ENCODE measurements at regions not wholly inside any gene's neighbourhood (a gene's known extent, or its start where the extent isn't known, plus 50 kb on each side); places are given as distances from the start of the nearest gene placed in this dataset.
"Not testable (repeated sequence)": the region's sequence is repeated elsewhere in the genome, so short reads cannot be mapped to it uniquely, and the experiment has no call there.

- TF ChIP-seq ZFP3 (CRISPR knock-in tag; IDR thresholded peaks at IDR 0.05), result no peak
- no peak for TF ChIP-seq ESRRG (CRISPR knock-in tag; IDR thresholded peaks at IDR 0.05)
- TF ChIP-seq ZNF565 (CRISPR knock-in tag; conservative IDR thresholded peaks at IDR 0.05; ENCODE audit: low read depth), result no peak
- TF ChIP-seq RARB (CRISPR knock-in tag; IDR thresholded peaks at IDR 0.05), result no peak
- TF ChIP-seq ZFP30 (CRISPR knock-in tag; IDR thresholded peaks at IDR 0.05), result no peak
- no peak for TF ChIP-seq ZNF8 (CRISPR knock-in tag; IDR thresholded peaks at IDR 0.05)
- TF ChIP-seq PATZ1 (CRISPR knock-in tag; IDR thresholded peaks at IDR 0.05; ENCODE audit: borderline replicate concordance), result no peak
- TF ChIP-seq TCF4 (CRISPR knock-in tag; IDR thresholded peaks at IDR 0.05; ENCODE audit: borderline replicate concordance), result no peak
- TF ChIP-seq CSRNP3 (CRISPR knock-in tag; IDR thresholded peaks at IDR 0.05), result no peak
- TF ChIP-seq SNAI2 (CRISPR knock-in tag; IDR thresholded peaks at IDR 0.05), result no peak
- TF ChIP-seq PPARA (CRISPR knock-in tag; IDR thresholded peaks at IDR 0.05; ENCODE audit: borderline replicate concordance), result no peak
- TF ChIP-seq TOX (CRISPR knock-in tag; IDR thresholded peaks at IDR 0.05; ENCODE audit: borderline replicate concordance), result no peak
- TF ChIP-seq OSR1 (CRISPR knock-in tag; IDR thresholded peaks at IDR 0.05), result no peak
- TF ChIP-seq CREB5 (CRISPR knock-in tag; IDR thresholded peaks at IDR 0.05; ENCODE audit: low read depth), result no peak
- TF ChIP-seq BACH2 (CRISPR knock-in tag; IDR thresholded peaks at IDR 0.05; ENCODE audit: borderline replicate concordance), result no peak
- TF ChIP-seq ISL1 (CRISPR knock-in tag; IDR thresholded peaks at IDR 0.05), result no peak
- no peak for TF ChIP-seq ARNTL (CRISPR knock-in tag; IDR thresholded peaks at IDR 0.05; ENCODE audit: borderline replicate concordance, low read depth)
- TF ChIP-seq ZC3H10 (CRISPR knock-in tag; IDR thresholded peaks at IDR 0.05), result no peak
- TF ChIP-seq GLIS3 (CRISPR knock-in tag; IDR thresholded peaks at IDR 0.05), result no peak
- ATAC-seq, result no peak
Measured at GRCh38 chr11:130979386-130979972, 63.2 kb upstream of the SNX19 start.

- no peak for TF ChIP-seq OSR1 (CRISPR knock-in tag; IDR thresholded peaks at IDR 0.05)
- TF ChIP-seq TOX (CRISPR knock-in tag; IDR thresholded peaks at IDR 0.05; ENCODE audit: borderline replicate concordance), result no peak
- TF ChIP-seq SNAI2 (CRISPR knock-in tag; IDR thresholded peaks at IDR 0.05), result no peak
- TF ChIP-seq ZNF8 (CRISPR knock-in tag; IDR thresholded peaks at IDR 0.05), result no peak
- no peak for TF ChIP-seq ZFP3 (CRISPR knock-in tag; IDR thresholded peaks at IDR 0.05)
- TF ChIP-seq ZC3H10 (CRISPR knock-in tag; IDR thresholded peaks at IDR 0.05), result no peak
- no peak for TF ChIP-seq BACH2 (CRISPR knock-in tag; IDR thresholded peaks at IDR 0.05; ENCODE audit: borderline replicate concordance)
- no peak for TF ChIP-seq ESRRG (CRISPR knock-in tag; IDR thresholded peaks at IDR 0.05)
- no peak for TF ChIP-seq RARB (CRISPR knock-in tag; IDR thresholded peaks at IDR 0.05)
- no peak for TF ChIP-seq ZFP30 (CRISPR knock-in tag; IDR thresholded peaks at IDR 0.05)
- TF ChIP-seq ISL1 (CRISPR knock-in tag; IDR thresholded peaks at IDR 0.05), result no peak
- no peak for TF ChIP-seq PPARA (CRISPR knock-in tag; IDR thresholded peaks at IDR 0.05; ENCODE audit: borderline replicate concordance)
- no peak for TF ChIP-seq POU6F1 (CRISPR knock-in tag; IDR thresholded peaks at IDR 0.05; ENCODE audit: borderline replicate concordance, low read depth)
- no peak for TF ChIP-seq ARNTL (CRISPR knock-in tag; IDR thresholded peaks at IDR 0.05; ENCODE audit: borderline replicate concordance, low read depth)
- no peak for TF ChIP-seq TCF4 (CRISPR knock-in tag; IDR thresholded peaks at IDR 0.05; ENCODE audit: borderline replicate concordance)
- TF ChIP-seq CSRNP3 (CRISPR knock-in tag; IDR thresholded peaks at IDR 0.05), result no peak
- TF ChIP-seq CREB5 (CRISPR knock-in tag; IDR thresholded peaks at IDR 0.05; ENCODE audit: low read depth), result no peak
- ATAC-seq, result no peak
Measured at GRCh38 chr11:130980071-130980862, 64.0 kb upstream of the SNX19 start.

- ATAC-seq, result not testable (repeated sequence)
Measured at GRCh38 chr11:130984241-130984640, 68.0 kb upstream of the SNX19 start.

Data from SK-N-SH treated with all-trans-retinoic acid at 6 μM for 48 hours (cell line).